ENCODE measurements at regions not wholly inside any gene's neighbourhood (a gene's known extent, or its start where the extent isn't known, plus 50 kb on each side); places are given as distances from the start of the nearest gene placed in this dataset.
A peak's percentile ranks its signal among the peaks of the same experiment; 100 is the strongest.

GRCh38 chr14:97264516-97265230 is 467.5 kb downstream of the VRK1 start:
- peaks cover 0 to 32% of the 10 kb centered on the region in 2 donors for H3K27me3 Mint-ChIP-seq
- H3K4me1 Mint-ChIP-seq (ENCODE audit: low read depth in 2 of 2) = no peaks in the 10 kb centered on the region
- H3K4me3 Mint-ChIP-seq = no peak overlapping the region
- ATAC-seq (replicated peaks) (no peak), DNase-seq (no peak)
- H3K9me3 Mint-ChIP-seq = no peaks in the 10 kb centered on the region
- H3K27ac Mint-ChIP-seq = no peak overlapping the region
- no peaks in the 10 kb centered on the region for H3K36me3 Mint-ChIP-seq (ENCODE audit: insufficient read depth)

GRCh38 chr14:97266653-97267052 is 469.5 kb downstream of the VRK1 start:
- Mint-ChIP-seq H3K4me1 (ENCODE audit: low read depth in 2 of 2) (no peaks in the 10 kb centered on the region), H3K9me3 (no peaks in the 10 kb centered on the region), H3K36me3 (ENCODE audit: insufficient read depth) (no peaks in the 10 kb centered on the region), H3K27ac (no peak overlapping the region), H3K4me3 (no peak overlapping the region), H3K27me3 (peaks cover 0 to 44% of the 10 kb centered on the region in 2 donors)
- DNase-seq (no peak), ATAC-seq (replicated peaks) (no peak)

GRCh38 chr14:97267509-97267908 is 470.3 kb downstream of the VRK1 start:
- no peak for ATAC-seq (replicated peaks)
- peaks cover 0 to 53% of the 10 kb centered on the region in 2 donors for H3K27me3 Mint-ChIP-seq
- H3K9me3 Mint-ChIP-seq = no peaks in the 10 kb centered on the region
- DNase-seq = no peak
- no peaks in the 10 kb centered on the region for H3K4me1 Mint-ChIP-seq (ENCODE audit: low read depth in 2 of 2)
- no peaks in the 10 kb centered on the region for H3K36me3 Mint-ChIP-seq (ENCODE audit: insufficient read depth)
- no peak overlapping the region for H3K27ac Mint-ChIP-seq
- no peak overlapping the region for H3K4me3 Mint-ChIP-seq

- no peaks in the 10 kb centered on the region for H3K36me3 Mint-ChIP-seq (ENCODE audit: insufficient read depth)
- DNase-seq (no peak), ATAC-seq (replicated peaks) (no peak)
- no peaks in the 10 kb centered on the region for H3K4me1 Mint-ChIP-seq (ENCODE audit: low read depth in 2 of 2)
- H3K27me3 Mint-ChIP-seq = peaks cover 0 to 59% of the 10 kb centered on the region in 2 donors
- H3K27ac Mint-ChIP-seq = no peak overlapping the region
- H3K9me3 Mint-ChIP-seq = no peaks in the 10 kb centered on the region
- H3K4me3 Mint-ChIP-seq = no peak overlapping the region
Observed at GRCh38 chr14:97268097-97268496, 470.9 kb downstream of the VRK1 start.

DNA sequence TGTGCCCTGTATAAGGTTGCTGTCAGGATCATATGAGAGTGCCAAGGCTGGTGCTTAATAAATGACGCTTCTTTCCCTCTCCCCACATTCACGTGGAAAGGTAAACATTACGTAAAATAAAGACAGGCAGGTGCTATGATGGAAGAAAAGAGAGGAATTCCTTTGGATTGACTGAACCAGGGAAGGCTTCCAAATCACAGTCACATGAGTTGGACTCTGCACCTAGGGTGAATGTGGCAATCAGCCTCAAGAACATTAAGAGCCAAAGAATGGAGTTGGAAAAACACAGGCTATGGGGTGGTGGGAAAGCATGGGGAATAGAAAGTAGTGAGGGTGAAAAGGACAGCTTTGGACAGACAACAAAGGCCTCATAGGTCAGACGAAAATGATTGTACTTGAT is 473.1 kb downstream of the VRK1 start:
- Mint-ChIP-seq H3K4me1 (ENCODE audit: low read depth in 2 of 2) (peaks cover 0 to 2% of the 10 kb centered on the region in 2 donors), H3K9me3 (no peaks in the 10 kb centered on the region), H3K36me3 (ENCODE audit: insufficient read depth) (no peaks in the 10 kb centered on the region), H3K27me3 (peaks cover 0 to 61% of the 10 kb centered on the region in 2 donors), H3K4me3 (no peak overlapping the region), H3K27ac (no peak overlapping the region)
- no peak for DNase-seq
- no peak for ATAC-seq (replicated peaks)

GRCh38 chr14:97271451-97271960 is 474.3 kb downstream of the VRK1 start:
- no peak overlapping the region for H3K27ac Mint-ChIP-seq
- H3K9me3 Mint-ChIP-seq = no peaks in the 10 kb centered on the region
- ATAC-seq (replicated peaks) = no peak
- peaks cover 0 to 57% of the 10 kb centered on the region in 2 donors for H3K27me3 Mint-ChIP-seq
- peaks cover 3 to 12% of the 10 kb centered on the region in 2 donors for H3K4me1 Mint-ChIP-seq (ENCODE audit: low read depth in 2 of 2)
- H3K4me3 Mint-ChIP-seq = no peak overlapping the region
- no peak for DNase-seq
- no peaks in the 10 kb centered on the region for H3K36me3 Mint-ChIP-seq (ENCODE audit: insufficient read depth)

DNA sequence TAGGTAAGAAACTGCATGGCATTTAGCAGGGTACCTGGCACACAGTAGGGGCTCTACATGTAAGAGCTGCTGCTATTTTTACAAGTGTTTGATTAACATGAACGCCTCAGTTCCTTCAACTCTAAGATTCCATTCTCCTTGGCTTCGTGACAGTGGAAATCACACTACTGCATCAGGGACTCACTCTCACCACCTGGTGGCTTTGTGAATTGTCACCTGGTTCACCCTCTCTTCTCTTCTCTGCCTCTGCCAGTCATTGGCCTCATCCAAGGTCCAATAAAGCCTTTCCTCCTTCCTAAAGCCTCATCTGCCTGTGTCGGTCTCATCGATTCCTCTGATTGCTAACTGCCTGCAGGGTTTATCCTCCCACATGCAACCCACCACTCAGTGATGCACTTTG is 476.4 kb downstream of the VRK1 start:
- Mint-ChIP-seq H3K27ac (no peak overlapping the region), H3K4me3 (no peak overlapping the region), H3K9me3 (no peaks in the 10 kb centered on the region), H3K4me1 (ENCODE audit: low read depth in 2 of 2) (peaks cover 9 to 16% of the 10 kb centered on the region in 2 donors), H3K27me3 (peaks cover 0 to 62% of the 10 kb centered on the region in 2 donors), H3K36me3 (ENCODE audit: insufficient read depth) (no peaks in the 10 kb centered on the region)
- ATAC-seq (replicated peaks) = no peak
- DNase-seq = no peak

DNA sequence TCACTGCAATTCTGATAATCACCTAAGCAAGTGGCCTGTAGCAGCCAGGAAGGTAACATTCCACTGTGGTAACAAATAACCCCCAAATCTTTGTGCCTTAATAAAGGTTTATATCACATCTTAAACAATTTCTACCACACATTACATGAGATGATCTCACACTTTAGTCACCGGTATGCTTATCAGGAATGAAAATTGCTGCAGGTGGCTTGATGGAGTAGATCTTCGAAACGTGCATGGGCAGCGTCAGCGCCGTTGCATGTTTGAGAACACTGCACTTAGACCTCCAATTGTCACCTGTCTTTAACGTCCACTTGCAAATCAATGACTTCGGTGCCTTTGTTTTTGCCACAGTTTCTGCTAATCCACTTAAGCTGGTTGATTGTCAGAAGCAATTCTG is 477.4 kb downstream of the VRK1 start:
- Mint-ChIP-seq H3K27ac (no peak overlapping the region), H3K9me3 (no peaks in the 10 kb centered on the region), H3K4me3 (no peak overlapping the region), H3K36me3 (ENCODE audit: insufficient read depth) (no peaks in the 10 kb centered on the region), H3K27me3 (peaks cover under 1 to 66% of the 10 kb centered on the region in 2 donors), H3K4me1 (ENCODE audit: low read depth in 2 of 2) (peaks cover 9 to 16% of the 10 kb centered on the region in 2 donors)
- DNase-seq (no peak), ATAC-seq (replicated peaks) (no peak)

DNA sequence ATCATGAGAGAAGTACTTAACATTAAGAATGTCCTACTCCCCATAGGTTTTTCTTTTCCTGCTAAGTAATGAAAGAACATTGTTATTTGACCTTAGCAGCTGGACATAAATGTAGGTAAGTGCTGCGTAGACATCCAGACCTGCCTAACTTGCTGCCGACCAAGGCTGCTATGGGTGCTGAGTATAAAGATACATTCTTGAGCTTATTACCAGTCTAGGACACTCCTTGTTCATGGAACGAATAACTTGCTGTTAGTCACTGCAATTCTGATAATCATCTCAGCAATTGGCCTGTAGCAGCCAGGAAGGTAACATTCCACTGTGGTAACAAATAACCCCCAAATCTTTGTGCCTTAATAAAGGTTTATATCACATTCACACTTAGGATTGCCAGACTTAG is 478.1 kb downstream of the VRK1 start:
- Mint-ChIP-seq H3K36me3 (ENCODE audit: insufficient read depth) (no peaks in the 10 kb centered on the region), H3K27me3 (peaks cover 5 to 72% of the 10 kb centered on the region in 2 donors), H3K9me3 (no peaks in the 10 kb centered on the region), H3K4me1 (ENCODE audit: low read depth in 2 of 2) (peaks cover 9 to 16% of the 10 kb centered on the region in 2 donors), H3K4me3 (no peak overlapping the region), H3K27ac (peak overlapping the region in 1 of 2 donors; percentile 23)
- DNase-seq = no peak
- ATAC-seq (replicated peaks) = no peak

- H3K36me3 Mint-ChIP-seq (ENCODE audit: insufficient read depth) = no peaks in the 10 kb centered on the region
- DNase-seq = peak in 1 of 3 experiments; percentile 4
- peak overlapping the region in 1 of 2 donors; percentile 23 for H3K27ac Mint-ChIP-seq
- no peaks in the 10 kb centered on the region for H3K9me3 Mint-ChIP-seq
- H3K4me1 Mint-ChIP-seq (ENCODE audit: low read depth in 2 of 2) = peaks cover 12 to 16% of the 10 kb centered on the region in 2 donors
- peak; percentile 51 for ATAC-seq (replicated peaks)
- no peak overlapping the region for H3K4me3 Mint-ChIP-seq
- peaks cover 5 to 59% of the 10 kb centered on the region in 2 donors for H3K27me3 Mint-ChIP-seq
Observed at GRCh38 chr14:97276573-97276972, 479.4 kb downstream of the VRK1 start.

GRCh38 chr14:97277711-97278110 is 480.5 kb downstream of the VRK1 start:
- Mint-ChIP-seq H3K27ac (no peak overlapping the region), H3K4me1 (ENCODE audit: low read depth in 2 of 2) (peaks cover 12 to 16% of the 10 kb centered on the region in 2 donors), H3K36me3 (ENCODE audit: insufficient read depth) (no peaks in the 10 kb centered on the region), H3K27me3 (peaks cover 5 to 48% of the 10 kb centered on the region in 2 donors), H3K9me3 (no peaks in the 10 kb centered on the region), H3K4me3 (no peak overlapping the region)
- ATAC-seq (replicated peaks) = no peak
- no peak for DNase-seq

DNA sequence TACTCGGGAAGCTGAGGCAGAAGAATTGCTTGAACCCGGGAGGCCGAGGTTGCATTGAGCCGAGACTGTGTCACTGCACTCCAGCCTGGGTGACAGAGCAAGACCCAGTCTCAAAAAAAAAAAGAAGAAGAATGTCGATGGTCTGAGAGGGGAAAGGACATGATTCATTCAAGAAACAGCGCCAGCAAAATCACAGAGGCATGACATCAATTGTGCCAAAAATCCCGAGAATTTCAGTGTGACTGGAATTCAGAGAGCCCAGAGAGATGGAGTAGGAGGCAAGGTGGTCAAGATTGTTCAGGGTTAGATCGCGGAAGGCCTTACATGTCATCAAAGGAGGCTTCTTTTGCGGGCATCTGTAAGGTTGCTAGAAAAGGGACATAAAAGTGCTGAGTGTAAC is 483.3 kb downstream of the VRK1 start:
- no peak overlapping the region for H3K27ac Mint-ChIP-seq
- ATAC-seq (replicated peaks) = no peak
- no peaks in the 10 kb centered on the region for H3K36me3 Mint-ChIP-seq (ENCODE audit: insufficient read depth)
- peaks cover 13 to 17% of the 10 kb centered on the region in 2 donors for H3K4me1 Mint-ChIP-seq (ENCODE audit: low read depth in 2 of 2)
- H3K9me3 Mint-ChIP-seq = no peaks in the 10 kb centered on the region
- DNase-seq = no peak
- H3K27me3 Mint-ChIP-seq = peaks cover 5 to 34% of the 10 kb centered on the region in 2 donors
- H3K4me3 Mint-ChIP-seq = no peak overlapping the region

DNA sequence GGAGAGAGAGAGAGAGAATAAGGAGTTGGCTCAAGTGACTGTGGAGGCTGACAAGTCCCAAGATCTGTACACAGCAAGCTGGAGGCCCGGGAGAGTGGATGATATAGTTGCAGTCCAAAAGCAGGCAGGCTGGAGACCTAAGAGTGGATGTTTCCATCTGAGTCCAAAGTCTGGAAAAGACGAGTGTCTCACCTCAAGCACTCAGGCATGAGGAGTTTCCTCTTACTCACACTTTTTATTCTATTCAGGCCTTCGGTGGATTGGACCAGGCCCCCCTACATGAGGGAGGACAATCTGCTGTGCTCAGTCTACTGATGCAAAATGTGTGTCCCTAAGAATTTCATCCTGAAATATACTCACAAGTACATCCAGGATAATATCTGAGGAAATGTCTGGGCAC is 484.6 kb downstream of the VRK1 start:
- H3K36me3 Mint-ChIP-seq (ENCODE audit: insufficient read depth) = no peaks in the 10 kb centered on the region
- ATAC-seq (replicated peaks) = no peak
- no peak overlapping the region for H3K27ac Mint-ChIP-seq
- H3K9me3 Mint-ChIP-seq = no peaks in the 10 kb centered on the region
- DNase-seq = no peak
- H3K27me3 Mint-ChIP-seq = peaks cover 5 to 26% of the 10 kb centered on the region in 2 donors
- peaks cover 2 to 12% of the 10 kb centered on the region in 2 donors for H3K4me1 Mint-ChIP-seq (ENCODE audit: low read depth in 2 of 2)
- no peak overlapping the region for H3K4me3 Mint-ChIP-seq
